Panc1 (cell line): ENCODE measurements at regions not wholly inside any gene's neighbourhood (a gene's known extent, or its start where the extent isn't known, plus 50 kb on each side); places are given as distances from the start of the nearest gene placed in this dataset.

Source experiments
- ATAC-seq: fragments of 200-7000 bp; cut with Tn5 transposase; 2 replicates; pipeline ENCODE4 v1.9.1; 2020; ENCODE audit warnings: mild to moderate bottlenecking, moderate library complexity
- BruUV-seq: library from RNA; stranded (reverse); fragments of 400-500 nt; replicated peaks from 2 replicates; lab custom pipeline; 2021; lab: Mats Ljungman, UMichigan
- CTCF ChIA-PET: fragments of 300-600 bp; sonication (Branson Sonifier 250); formaldehyde crosslinking; loops from one replicate; lab custom pipeline; 2022; ENCODE audit warnings: antibody characterized with exemption; lab: Charles Lee
- POLR2A ChIA-PET: fragments of 300-600 bp; sonication (Branson Sonifier 250); formaldehyde crosslinking; loops from one replicate; lab custom pipeline; 2022; ENCODE audit warnings: antibody characterized with exemption; lab: Charles Lee
- DNase-seq: peaks from one replicate; pipeline ENCODE4 v3.0.0-alpha.2; 2010; ENCODE audit warnings: low read depth, low spot score
- H3K27ac ChIP-seq: 2 replicates; pipeline ENCODE4 v1.5.1; 2011; ENCODE audit warnings: mild to moderate bottlenecking, low read length, inconsistent platforms
- H3K27me3 ChIP-seq: fragments of 200-500 bp; sonication (Bioruptor generic); 2 replicates; pipeline ENCODE4 v1.6.0; 2014; ENCODE audit warnings: low read length, inconsistent platforms; ENCODE audit not compliant: control insufficient read depth, insufficient read depth
- H3K36me3 ChIP-seq: fragments of 200-500 bp; sonication (Bioruptor generic); 2 replicates; pipeline ENCODE4 v1.5.1; 2014; ENCODE audit warnings: inconsistent platforms, mild to moderate bottlenecking, low read length, moderate library complexity; ENCODE audit not compliant: control insufficient read depth, insufficient read depth
- H3K4me1 ChIP-seq: 2 replicates; pipeline ENCODE4 v1.5.1; 2011; ENCODE audit warnings: inconsistent platforms, mild to moderate bottlenecking, low read length, moderate library complexity; ENCODE audit not compliant: control insufficient read depth, insufficient read depth
- H3K4me3 ChIP-seq, 2 experiments: 2 replicates each; pipeline ENCODE4 v1.5.1; 2011 to 2012; ENCODE audit warnings: low read depth in 2 of 2, low read length in 2 of 2, mild to moderate bottlenecking in 2 of 2, inconsistent platforms in 1 of 2, moderate library complexity in 1 of 2
- H3K9me3 ChIP-seq: fragments of 200-500 bp; sonication (Bioruptor generic); 2 replicates; pipeline ENCODE4 v1.5.1; 2014; ENCODE audit warnings: low read depth, mild to moderate bottlenecking, inconsistent platforms, low read length, moderate library complexity; ENCODE audit not compliant: control insufficient read depth, insufficient read depth
- CTCF ChIP-seq: fragments of 450-650 bp; IDR thresholded peaks from 2 replicates; pipeline ENCODE4 v1.5.1; 2017; ENCODE audit warnings: mild to moderate bottlenecking
- POLR2AphosphoS5 ChIP-seq: IDR thresholded peaks from 2 replicates; pipeline ENCODE4 v1.6.1; 2012; ENCODE audit warnings: mild to moderate bottlenecking, low read depth, low read length, moderate library complexity
- SIN3A ChIP-seq: IDR thresholded peaks from 2 replicates; pipeline ENCODE4 v1.6.1; 2012; ENCODE audit warnings: low read depth, mild to moderate bottlenecking, low read length, moderate library complexity, borderline replicate concordance; ENCODE audit not compliant: insufficient read depth
- TCF7L2 ChIP-seq: IDR thresholded peaks from 2 replicates; pipeline ENCODE4 v1.6.1; 2011; ENCODE audit warnings: mild to moderate bottlenecking, low read depth, low read length, inconsistent platforms
- in situ Hi-C: cut with HindIII; loops from 2 replicates; pipeline ENCODE4 v1.10.0; 2016; ENCODE audit warnings: low sequenced_read_pairs, low pct_unique_long_range_greater_than_20kb
- intact Hi-C: fragments of 100-400 bp; cut with micrococcal nuclease; formaldehyde crosslinking; loops from one replicate; pipeline ENCODE4 v1.10.0; 2022; ENCODE audit not compliant: unreplicated experiment
- TF ChIP-seq, protein P1 (sequence below), 2 experiments: IDR thresholded peaks; 2 replicates each; pipeline ENCODE4 v1.6.1; 2011 to 2012; ENCODE audit warnings: low read depth in 2 of 2, control low read depth in 1 of 2, low read length in 1 of 2, mild to moderate bottlenecking in 1 of 2, moderate library complexity in 1 of 2; ENCODE audit not compliant: insufficient read depth in 1 of 2

GRCh38 chr18:66280470-66280869 lies 323.4 kb downstream of the CDH19 start:
- DNase-seq (no peak), ATAC-seq (no peak)
- no peak overlapping the region for H3K27ac ChIP-seq
- intact Hi-C loops = no loop called here
- no peaks in the 10 kb centered on the region for H3K36me3 ChIP-seq
- no TSS peak for BruUV-seq
- in situ Hi-C loops = no loop called here
- TF ChIP-seq, protein P1, sequence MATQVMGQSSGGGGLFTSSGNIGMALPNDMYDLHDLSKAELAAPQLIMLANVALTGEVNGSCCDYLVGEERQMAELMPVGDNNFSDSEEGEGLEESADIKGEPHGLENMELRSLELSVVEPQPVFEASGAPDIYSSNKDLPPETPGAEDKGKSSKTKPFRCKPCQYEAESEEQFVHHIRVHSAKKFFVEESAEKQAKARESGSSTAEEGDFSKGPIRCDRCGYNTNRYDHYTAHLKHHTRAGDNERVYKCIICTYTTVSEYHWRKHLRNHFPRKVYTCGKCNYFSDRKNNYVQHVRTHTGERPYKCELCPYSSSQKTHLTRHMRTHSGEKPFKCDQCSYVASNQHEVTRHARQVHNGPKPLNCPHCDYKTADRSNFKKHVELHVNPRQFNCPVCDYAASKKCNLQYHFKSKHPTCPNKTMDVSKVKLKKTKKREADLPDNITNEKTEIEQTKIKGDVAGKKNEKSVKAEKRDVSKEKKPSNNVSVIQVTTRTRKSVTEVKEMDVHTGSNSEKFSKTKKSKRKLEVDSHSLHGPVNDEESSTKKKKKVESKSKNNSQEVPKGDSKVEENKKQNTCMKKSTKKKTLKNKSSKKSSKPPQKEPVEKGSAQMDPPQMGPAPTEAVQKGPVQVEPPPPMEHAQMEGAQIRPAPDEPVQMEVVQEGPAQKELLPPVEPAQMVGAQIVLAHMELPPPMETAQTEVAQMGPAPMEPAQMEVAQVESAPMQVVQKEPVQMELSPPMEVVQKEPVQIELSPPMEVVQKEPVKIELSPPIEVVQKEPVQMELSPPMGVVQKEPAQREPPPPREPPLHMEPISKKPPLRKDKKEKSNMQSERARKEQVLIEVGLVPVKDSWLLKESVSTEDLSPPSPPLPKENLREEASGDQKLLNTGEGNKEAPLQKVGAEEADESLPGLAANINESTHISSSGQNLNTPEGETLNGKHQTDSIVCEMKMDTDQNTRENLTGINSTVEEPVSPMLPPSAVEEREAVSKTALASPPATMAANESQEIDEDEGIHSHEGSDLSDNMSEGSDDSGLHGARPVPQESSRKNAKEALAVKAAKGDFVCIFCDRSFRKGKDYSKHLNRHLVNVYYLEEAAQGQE (IDR thresholded peaks at IDR 0.05; ENCODE audit: insufficient read depth in 1 of 2, low read depth in 2 of 2, low read length in 1 of 2) = no peak
- TF ChIP-seq CTCF (no peak), SIN3A (no peak), TCF7L2 (no peak), POLR2AphosphoS5 (no peak)
- H3K4me1 ChIP-seq = no peaks in the 10 kb centered on the region
- H3K27me3 ChIP-seq = no peaks in the 10 kb centered on the region
- ChIA-PET POLR2A (no interaction called here), CTCF (no interaction called here)
- no peak overlapping the region for H3K4me3 ChIP-seq
- no peaks in the 10 kb centered on the region for H3K9me3 ChIP-seq

DNA sequence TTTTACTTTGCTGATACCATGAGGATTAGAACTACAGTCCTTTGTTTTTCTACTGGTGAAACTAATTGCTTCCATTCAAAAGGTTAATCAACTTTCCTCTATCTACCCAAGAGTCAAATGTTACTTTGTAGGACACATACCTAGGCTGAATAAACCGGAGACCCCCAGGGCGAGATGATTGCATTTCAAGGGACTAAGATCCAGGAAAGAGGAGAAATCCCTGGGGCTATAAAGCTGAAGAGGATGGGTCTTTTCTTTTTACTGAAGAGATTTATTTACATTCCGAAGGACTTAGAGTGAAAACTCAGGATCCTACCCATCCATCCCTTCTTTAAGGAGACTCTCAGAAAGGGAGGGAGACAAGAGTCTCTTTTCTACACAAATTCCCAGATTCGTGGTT lies 331.9 kb downstream of the CDH19 start:
- Histone ChIP-seq H3K27me3 (no peaks in the 10 kb centered on the region), H3K4me3 (no peak overlapping the region), H3K4me1 (no peaks in the 10 kb centered on the region), H3K27ac (no peak overlapping the region), H3K36me3 (no peaks in the 10 kb centered on the region), H3K9me3 (no peaks in the 10 kb centered on the region)
- DNase-seq (no peak), ATAC-seq (no peak)
- no peak for TF ChIP-seq TCF7L2
- TF ChIP-seq CTCF = no peak
- TF ChIP-seq, protein P1 (IDR thresholded peaks at IDR 0.05; ENCODE audit: insufficient read depth in 1 of 2, low read depth in 2 of 2, low read length in 1 of 2) = no peak
- TF ChIP-seq SIN3A = no peak
- TF ChIP-seq POLR2AphosphoS5 = no peak
- in situ Hi-C loops (no loop called here), intact Hi-C loops (no loop called here)
- CTCF ChIA-PET = no interaction called here
- no TSS peak for BruUV-seq
- POLR2A ChIA-PET = no interaction called here
